ENCODE measurements at regions not wholly inside any gene's neighbourhood (a gene's known extent, or its start where the extent isn't known, plus 50 kb on each side); places are given as distances from the start of the nearest gene placed in this dataset.

DNA sequence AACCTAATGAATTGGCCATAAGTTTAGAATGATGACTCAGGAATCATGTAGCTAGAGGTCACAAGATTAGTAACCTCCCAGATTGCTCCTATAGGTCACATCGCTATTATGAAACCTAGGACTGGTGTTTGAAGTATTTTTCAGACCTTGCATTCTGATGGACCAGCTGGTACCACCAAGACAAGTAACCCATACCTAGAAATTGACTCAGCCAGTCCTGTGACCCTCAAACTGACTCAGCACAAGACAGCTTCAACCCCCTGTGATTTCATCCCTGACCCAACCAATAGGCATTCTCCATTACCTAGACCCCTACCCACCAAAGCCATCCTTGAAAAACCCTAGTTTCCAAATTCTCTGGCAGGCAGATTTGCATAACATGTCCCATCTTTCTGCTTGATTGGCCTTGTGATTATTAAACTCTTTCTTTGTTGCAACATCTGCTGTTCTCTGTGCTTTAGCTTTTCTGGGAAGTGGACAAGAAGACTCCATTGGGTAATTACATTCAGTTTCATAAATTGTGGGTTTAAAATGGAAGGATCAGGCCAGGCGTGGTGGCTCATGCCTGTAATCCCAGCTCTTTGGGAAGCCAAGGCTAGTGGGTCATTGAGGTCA is 254.9 kb downstream of the IRS1 start:
- TF ChIP-seq, protein P1, sequence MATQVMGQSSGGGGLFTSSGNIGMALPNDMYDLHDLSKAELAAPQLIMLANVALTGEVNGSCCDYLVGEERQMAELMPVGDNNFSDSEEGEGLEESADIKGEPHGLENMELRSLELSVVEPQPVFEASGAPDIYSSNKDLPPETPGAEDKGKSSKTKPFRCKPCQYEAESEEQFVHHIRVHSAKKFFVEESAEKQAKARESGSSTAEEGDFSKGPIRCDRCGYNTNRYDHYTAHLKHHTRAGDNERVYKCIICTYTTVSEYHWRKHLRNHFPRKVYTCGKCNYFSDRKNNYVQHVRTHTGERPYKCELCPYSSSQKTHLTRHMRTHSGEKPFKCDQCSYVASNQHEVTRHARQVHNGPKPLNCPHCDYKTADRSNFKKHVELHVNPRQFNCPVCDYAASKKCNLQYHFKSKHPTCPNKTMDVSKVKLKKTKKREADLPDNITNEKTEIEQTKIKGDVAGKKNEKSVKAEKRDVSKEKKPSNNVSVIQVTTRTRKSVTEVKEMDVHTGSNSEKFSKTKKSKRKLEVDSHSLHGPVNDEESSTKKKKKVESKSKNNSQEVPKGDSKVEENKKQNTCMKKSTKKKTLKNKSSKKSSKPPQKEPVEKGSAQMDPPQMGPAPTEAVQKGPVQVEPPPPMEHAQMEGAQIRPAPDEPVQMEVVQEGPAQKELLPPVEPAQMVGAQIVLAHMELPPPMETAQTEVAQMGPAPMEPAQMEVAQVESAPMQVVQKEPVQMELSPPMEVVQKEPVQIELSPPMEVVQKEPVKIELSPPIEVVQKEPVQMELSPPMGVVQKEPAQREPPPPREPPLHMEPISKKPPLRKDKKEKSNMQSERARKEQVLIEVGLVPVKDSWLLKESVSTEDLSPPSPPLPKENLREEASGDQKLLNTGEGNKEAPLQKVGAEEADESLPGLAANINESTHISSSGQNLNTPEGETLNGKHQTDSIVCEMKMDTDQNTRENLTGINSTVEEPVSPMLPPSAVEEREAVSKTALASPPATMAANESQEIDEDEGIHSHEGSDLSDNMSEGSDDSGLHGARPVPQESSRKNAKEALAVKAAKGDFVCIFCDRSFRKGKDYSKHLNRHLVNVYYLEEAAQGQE (IDR thresholded peaks at IDR 0.05; ENCODE audit: insufficient read depth in 1 of 2, low read depth in 2 of 2, low read length in 1 of 2) = no peak
- TF ChIP-seq CTCF (IDR thresholded peaks at IDR 0.05) (no peak), POLR2AphosphoS5 (IDR thresholded peaks at IDR 0.05; ENCODE audit: low read depth, low read length) (no peak)

Data from Panc1 (cell line).